HG03457 (cell line): ENCODE measurements at regions not wholly inside any gene's neighbourhood (a gene's known extent, or its start where the extent isn't known, plus 50 kb on each side); places are given as distances from the start of the nearest gene placed in this dataset.
"Not testable (repeated sequence)": the region's sequence is repeated elsewhere in the genome, so short reads cannot be mapped to it uniquely, and the experiment has no call there.

ENCODE experiments used
- ATAC-seq: cut with Tn5 transposase; IDR thresholded peaks from one replicate; pipeline ENCODE4 v1.9.1; 2021; ENCODE audit warnings: moderate number of reproducible peaks; ENCODE audit not compliant: unreplicated experiment

DNA sequence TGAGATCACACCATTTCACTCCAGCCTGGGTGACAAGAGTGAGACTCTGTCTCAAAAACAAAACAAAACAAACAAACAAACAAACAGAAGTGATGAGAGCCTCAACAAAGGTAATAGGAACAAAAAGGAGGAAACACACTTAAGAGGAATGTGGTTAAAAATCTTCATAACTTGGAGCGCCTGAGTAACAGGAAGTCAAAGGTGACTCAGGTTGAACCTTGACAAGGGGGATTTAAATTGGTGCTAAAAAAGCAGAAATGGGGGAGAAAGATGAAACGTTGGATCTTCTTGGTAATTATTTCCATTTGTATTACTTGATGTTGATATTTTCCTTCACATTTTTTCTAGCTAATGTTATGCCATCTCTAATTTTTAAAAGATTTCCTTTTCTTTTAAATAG lies 318.5 kb upstream of the TCF4 start:
- no peak for ATAC-seq

DNA sequence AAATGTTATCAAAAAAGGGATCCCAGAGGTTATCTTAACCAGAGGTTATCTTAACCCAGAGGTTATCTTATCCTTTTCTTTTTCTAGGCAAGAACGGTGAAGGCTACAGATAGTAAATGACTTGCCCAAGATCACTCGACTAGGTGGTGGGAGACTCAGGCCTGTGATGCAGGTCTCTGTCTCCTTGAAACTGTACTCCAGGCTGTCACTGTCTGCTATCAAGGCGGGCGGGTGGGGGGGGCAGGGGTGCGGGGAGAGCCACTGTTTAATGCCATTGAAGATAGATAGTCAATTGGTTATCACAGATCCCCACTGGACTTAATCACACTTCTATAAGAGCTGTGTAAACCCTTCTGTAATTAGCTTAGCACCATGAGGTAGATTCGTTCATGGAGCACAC lies 315.9 kb upstream of the TCF4 start:
- ATAC-seq: no peak

DNA sequence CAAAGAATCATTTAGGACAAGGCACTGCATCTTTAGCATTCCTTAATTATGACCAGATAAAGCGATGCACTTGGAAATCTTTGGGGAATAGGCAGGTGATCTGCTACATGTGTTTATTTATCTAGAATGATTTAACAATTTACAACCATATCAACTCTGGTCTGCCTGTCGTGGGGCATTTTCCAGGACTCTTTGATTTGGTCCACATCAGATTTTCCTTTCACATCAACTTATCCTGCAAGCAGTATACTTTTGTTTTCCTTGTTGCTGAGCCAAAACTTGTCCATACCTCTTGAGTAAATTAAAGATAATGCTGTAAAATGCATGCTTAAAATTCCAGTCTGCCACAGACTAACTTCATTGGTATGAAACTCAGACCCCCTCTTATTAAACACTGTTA lies 312.4 kb upstream of the TCF4 start:
- ATAC-seq: no peak

DNA sequence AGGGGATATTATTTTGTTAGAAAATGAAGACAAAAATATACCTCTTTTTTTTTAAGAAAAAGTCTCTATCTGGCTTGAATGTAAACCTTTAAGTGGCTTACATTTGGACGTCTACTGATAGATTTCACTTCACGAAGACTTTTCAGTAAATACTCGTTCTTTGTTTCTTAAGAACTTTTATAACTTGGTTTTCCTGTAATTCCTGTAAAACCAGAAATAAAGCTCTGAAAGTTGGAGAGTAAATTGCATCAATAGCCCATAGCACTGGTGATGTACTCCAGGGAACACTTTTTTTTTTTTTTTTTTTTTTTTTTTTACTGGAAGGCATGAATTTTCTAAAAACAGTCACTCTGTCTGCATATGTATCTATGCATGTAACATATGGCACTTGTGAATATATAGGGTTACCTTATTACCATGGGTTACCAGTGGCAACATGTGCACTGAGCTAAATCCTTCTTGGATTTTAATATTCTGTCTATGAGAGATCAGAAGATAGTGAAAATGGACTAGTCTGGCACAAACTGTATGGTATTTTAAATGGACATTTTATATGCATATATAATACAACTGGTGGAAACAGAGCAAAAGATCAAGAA lies 309.2 kb upstream of the TCF4 start:
- ATAC-seq: no peak

DNA sequence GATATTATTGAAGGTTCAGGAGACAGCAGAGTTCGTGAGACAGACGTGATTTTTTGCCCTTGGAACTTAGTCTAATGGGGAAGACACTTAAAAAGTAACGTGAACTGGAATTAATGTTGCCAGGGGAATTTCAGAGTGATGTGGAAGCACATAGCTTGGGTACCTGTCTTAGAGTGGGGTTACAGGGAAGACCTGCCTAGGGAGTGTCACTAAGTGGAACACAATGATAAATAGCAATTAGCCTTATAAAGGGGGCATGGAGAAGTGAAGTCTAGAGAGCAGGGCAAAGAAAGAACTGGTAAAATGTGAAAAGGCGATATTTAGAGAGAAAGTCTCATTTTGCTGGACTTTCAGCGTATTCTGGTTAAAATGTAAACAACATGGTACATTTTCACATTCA lies 306.0 kb upstream of the TCF4 start:
- ATAC-seq: no peak

DNA sequence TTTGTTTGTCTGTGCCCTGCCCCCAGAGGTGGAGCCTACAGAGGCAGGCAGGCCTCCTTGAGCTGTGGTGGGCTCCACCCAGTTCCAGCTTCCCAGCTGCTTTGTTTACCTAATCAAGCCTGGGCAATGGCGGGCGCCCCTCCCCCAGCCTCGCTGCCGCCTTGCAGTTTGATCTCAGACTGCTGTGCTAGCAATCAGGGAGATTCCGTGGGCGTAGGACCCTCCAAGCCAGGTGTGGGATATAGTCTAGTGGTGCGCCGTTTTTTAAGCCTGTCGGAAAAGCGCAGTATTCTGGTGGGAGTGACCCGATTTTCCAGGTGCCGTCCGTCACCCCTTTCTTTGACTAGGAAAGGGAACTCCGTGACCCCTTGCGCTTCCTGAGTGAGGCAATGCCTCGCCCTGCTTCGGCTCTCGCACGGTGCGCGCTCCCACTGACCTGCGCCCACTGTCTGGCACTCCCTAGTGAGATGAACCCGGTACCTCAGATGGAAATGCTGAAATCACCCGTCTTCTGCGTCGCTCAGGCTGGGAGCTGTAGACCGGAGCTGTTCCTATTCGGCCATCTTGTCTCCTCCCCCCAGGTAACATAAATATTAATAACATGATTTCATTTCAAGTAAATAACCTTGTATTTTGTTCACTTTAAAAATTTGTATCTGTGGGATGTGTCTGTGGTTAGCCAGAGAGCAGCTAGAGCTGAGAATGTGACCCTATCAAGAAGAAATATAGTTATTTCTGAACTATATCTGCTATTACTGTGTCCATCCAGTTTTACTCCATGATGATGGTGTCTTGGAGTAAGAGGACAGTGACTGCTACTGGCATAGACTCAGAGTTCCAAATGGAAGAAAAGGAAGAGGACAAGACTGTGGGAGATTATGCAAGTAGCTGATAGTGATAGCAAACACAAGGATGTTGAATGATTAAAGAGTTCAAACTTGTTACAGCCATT lies 305.1 kb upstream of the TCF4 start:
- not testable (repeated sequence) for ATAC-seq

DNA sequence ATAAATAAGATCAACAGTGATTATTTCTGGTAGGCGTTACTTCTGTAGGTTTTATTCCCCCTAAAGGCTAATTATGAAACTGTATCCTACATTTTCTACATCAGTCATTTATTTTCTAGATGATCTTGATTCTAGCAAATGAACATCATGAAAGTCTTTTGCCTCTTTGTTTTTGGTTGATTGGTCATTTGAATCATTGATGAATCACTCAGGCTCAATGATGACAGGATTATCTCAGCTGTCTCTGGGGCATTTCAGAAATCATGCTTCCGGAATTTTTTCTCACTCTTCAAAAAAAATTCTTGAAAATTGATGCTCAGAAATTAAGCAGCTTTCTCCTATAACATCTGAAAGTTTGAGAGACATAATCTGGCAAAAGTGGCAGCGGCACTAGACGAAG lies 298.9 kb upstream of the TCF4 start:
- ATAC-seq: no peak

DNA sequence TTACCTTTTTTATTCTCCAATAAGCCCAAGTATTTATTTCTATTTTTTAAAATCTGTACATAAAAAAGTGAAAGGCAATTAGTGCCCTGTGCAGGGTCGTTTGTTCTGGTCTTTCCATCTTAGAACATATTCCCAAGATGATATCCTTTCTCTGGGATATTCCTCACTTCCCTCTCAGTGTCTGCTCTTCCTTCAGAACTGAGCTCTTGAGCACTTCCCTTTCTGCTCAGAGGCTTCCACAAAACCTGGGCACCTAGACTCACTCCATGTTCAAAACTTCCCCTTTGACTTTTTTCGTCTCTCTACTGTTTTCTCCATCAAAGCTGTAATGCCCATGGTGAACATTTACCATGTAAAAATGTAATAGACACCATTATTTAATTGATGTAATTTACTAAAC lies 296.5 kb upstream of the TCF4 start:
- no peak for ATAC-seq

DNA sequence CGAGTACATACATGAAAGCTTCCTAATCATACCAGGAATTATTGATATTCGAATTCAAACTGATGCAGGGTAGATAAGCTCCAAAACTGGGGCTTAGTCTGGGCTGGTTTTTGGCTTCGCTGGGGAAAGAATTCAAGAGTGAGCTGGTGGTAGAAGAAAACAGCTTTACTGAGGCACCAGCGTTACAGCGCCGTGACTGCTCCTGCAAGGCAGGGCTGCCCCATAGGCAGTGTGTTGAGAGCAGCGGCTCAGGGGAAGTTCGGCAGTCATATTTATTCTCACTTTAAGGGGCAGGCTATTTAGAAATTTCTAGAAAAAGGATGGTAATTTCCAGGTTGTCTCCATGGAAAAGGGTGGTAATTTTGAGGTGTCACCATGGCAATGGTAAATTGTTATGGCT lies 292.6 kb upstream of the TCF4 start:
- ATAC-seq: no peak

DNA sequence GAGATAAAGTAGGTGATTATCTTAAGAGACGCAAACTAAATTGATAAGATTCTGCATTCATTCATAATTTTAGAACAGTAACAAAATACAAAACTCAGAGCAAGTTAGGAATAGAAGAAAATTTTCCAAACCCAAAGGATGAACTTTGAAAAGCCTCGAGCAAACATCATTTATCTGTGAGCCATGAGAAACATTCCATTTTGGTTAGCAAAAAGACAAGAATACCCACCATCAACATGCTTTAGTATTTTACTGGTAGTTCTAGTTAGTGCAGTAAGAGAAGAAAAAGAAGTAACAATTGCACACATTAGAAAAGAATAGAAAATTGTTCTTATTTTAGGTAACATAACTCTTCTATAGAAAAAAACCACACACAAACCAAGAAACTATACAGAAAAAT lies 291.3 kb upstream of the TCF4 start:
- ATAC-seq: no peak

DNA sequence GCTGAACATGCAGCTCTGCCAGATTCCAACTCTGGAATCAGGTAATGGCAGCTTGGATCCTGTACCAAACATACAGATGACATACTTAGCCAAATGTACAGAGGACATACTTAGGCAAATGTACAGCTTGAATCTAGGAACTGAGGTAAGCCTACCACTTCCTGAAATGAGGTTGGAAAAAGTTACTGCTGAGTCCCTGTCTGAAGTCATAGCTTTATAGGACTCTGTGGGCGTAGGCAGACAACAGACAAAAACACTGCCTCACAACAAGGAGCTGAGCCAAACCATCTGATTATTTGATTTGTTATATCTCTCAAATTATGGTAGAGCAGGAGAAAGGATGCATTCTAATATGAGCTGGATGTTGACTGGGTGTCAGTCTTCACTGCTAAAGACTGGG lies 290.2 kb upstream of the TCF4 start:
- ATAC-seq: no peak

DNA sequence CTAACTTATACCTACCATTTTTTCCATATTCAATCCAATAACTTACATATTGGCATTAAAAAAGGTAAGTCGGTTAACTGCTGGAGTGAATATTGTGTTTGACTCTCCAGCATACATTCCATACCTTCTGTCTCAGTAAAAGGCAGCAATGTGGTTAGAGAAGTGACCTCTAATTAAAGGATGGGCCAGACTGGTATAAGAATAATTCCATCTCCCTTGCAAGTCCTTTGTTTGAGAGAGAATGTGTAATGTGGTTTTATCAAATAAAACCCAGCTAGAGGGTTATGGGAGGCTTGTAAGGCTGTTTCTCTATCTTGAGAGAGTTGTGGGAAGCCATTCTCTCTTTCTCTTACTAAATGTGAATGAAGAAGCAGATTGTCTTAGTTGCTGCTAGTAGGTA lies 289.3 kb upstream of the TCF4 start:
- no peak for ATAC-seq

DNA sequence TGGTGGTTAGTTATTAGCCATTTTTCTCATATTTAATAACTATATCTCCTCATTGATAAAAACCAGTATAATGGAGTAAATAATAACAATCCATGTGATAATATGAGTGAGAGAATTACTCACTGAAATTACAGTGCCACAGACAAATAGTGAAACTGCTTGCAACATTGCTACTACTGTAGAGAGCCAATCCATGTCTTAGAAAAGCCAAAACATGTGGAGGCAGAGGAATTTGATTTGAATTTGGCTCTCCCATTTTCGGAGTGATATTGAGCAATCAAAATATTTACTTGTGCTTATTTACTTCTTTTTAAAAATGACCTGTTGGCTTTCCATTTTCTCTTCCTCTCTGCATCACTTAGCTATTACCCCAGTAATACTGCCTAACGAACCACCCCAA lies 288.3 kb upstream of the TCF4 start:
- ATAC-seq: no peak

DNA sequence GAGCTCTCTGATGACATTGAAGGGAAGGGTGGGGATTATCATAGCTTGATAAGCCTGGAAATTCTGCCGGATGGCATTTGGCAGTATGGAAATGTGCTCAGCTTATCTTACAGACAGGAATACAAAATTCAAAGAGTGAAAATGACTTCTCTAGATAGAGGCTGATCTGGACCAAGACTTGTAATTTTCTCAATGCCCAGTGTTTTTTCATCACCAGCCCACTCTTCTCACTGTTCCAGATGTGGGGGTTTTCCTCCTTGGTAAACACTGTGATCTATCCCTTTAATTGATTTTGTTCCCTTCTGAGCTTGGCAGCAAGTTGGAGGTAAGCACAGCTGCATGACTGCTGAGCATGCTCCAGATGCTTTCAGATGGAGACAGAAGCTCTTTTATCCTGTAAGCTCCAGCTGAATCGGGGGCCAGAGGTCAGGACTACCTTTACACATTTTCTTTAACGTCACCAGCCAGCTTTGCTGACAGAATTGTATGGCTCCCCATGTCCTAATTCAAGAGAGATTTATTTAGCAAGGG lies 287.4 kb upstream of the TCF4 start:
- ATAC-seq: no peak

DNA sequence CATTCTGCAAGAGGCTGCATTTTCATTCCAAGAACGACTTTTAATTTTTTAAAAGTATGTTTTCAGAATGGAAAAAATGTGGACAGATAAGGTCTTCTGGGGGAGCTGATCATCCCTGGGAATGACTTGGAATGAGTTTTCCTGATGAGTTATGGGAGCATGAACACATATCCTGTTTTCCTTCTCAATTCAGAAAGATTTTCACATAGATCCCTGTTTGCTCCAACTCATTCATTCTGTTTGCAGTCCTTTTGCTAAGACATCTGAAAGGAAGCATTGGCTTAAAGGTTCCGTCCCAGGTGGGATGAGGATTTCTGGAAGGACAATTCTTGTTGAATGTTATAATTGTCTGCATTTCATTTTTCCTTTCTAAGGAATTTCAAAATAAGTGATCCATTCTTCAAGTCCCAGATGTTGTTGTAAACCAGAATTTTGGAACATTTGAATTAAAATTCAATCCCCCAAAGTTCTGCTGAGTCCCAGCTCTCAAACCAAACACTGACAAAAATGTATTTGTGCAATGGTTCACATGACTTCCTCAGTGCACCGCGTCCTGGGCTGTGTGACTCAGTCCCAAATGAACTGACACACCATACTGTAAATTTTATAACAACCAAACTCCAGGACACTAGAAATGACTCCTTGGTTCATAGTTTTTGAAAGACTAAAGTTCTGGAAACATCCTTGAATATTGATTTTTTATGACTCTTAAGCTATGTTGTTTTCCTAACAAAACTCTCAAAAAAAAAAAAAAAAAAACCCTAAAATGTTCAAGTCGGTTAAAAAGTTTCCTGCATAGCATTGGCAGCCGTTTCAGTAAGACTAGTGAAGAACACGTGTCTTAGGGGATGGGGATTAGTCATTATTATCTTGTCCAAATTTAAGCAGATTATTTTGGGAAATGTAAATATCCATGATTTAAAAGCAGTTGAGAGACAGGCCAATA lies 281.8 kb upstream of the TCF4 start:
- ATAC-seq: no peak

DNA sequence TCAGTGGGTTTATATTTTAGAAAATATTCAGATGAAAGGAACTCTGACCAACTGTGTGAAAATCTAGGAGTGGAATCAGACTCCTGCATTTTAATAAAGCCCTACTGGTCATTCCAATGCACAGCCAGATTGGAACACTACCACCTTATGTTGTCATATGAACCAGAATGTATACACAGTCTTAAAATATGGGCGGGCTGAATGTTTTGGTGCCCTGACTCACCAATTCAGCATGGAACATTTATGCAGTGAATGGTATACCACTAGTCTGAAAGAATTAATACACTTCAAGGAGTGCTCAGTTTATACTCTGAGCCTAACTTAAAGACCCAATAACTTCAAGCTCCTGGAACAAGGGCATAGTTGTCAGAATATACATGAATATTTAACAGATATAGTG lies 280.9 kb upstream of the TCF4 start:
- no peak for ATAC-seq

DNA sequence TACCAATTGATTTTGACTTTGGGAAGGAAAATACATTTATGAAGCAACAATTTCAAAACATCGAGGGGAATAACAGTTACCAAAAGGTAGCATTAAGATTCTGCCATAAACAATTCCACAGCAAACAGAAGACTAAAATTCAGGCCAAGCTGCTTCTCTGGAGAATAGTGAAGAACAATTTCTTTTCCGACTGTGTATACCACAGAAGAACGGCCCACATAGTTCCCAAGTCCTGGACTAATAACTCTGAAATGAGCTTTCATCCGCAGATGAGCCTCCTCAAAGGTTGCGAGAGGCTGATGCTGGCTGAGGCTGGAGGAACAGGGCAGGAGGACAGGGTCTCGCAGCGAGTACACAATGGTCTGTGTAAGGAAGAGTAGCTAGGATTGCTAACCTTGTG lies 278.9 kb upstream of the TCF4 start:
- no peak for ATAC-seq

DNA sequence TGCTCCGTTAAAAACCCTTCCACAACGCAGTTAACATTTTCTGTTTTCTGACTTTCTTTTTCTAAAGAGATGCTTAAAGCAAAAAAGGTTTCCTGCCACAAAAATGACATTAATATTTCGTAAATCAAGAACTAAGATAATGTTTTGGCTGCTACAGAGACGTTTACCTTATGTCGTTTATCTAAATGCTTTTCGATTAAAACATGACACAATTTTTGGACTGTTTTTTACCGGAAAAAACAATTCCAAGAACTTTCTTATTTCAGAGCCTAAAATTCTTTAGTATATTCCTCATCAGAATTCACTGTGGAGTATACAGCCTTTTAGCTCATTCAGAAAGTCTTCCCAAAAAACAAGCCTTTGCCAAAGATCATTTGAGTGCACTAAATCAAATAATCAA lies 278.0 kb upstream of the TCF4 start:
- ATAC-seq: no peak

DNA sequence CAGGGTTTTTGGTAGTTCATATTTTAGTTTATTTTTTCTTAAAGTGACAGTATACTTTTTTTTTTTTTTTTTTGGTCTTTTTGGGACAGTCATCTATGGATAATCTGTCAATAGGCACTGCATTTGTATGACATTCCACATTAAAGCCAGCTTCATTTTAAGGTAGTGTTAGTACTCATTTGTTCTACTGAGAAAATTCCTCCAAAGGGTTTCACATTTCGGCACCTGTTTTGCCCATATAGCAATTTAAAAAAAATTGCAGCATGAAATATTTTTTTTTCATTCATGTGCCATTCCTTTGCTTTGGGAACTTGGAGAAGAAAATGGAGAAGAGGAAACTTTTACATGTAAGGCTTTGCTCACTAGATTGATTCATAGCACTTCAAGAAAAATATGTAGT lies 276.3 kb upstream of the TCF4 start:
- no peak for ATAC-seq

DNA sequence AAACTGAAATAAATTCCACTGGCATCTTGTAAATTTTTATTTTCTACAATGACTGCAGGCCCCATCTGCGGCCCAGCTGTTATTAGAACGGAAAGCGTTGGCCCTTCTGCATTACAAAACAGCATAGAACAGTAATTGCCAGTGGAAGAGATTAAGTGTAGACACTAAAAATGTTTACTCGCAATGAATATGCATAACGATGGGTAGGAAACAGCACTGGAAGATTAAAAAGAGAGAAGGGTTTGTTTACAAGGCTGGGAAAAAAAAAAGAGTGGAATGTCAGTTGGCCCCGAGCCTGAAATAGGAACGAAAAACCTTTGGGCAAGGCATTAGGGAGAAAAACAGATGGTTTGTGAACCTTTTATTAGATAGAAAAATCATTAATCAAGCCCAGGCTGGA lies 275.9 kb upstream of the TCF4 start:
- ATAC-seq: no peak

DNA sequence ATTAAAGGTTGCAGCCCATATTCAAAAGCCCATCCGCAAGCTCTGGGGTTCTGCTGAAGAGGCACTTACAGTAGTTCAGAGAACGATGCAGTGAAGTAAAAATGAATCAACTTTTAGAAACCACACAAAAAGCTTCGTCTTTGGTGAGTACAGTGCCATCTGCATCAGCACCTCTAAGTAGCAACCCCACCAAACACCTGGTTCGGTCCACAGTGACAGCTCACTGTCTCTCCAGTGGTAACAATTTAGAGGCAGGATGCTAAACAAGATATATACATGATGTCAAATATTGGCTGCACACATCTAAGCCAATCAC lies 275.4 kb upstream of the TCF4 start:
- no peak for ATAC-seq
